ENCODE measurements at regions not wholly inside any gene's neighbourhood (a gene's known extent, or its start where the extent isn't known, plus 50 kb on each side); places are given as distances from the start of the nearest gene placed in this dataset.
"Not testable (repeated sequence)": the region's sequence is repeated elsewhere in the genome, so short reads cannot be mapped to it uniquely, and the experiment has no call there.

DNA sequence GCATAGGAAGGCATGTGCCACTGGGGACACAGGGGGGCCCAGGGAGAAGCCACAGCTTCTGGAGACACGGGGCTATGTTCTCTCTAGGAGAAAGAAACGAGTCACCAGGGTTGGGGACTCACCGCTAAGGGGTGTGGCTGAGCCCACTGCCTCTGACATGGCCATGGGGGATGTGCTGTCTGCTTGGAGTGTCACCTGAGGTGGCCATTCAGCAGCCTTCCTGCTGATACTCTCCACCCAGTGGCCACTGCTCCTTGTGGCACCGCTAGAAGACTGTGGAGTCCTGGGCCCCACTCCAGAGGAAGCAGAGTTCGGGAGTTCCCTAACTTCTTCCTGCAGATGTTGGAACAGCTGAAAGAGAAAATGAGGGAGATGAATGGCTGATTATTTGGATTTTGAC is 91.2 kb upstream of the SLC45A1 start:
- Histone ChIP-seq H3K4me1 (ENCODE audit: control insufficient read depth, low read length) (peaks cover 10% of the 10 kb centered on the region), H3K4me2 (ENCODE audit: low read length) (no peak overlapping the region), H3K9me2 (replicated peaks; ENCODE audit: control insufficient read depth, low read length) (no peaks in the 10 kb centered on the region), H3K4me3 (ENCODE audit: low read length) (no peak overlapping the region), H3K79me2 (ENCODE audit: control insufficient read depth, low read length) (no peaks in the 10 kb centered on the region), H3K9me3 (ENCODE audit: control insufficient read depth, insufficient read depth, low read length) (no peaks in the 10 kb centered on the region), H3F3A (ENCODE audit: control insufficient read depth, insufficient read depth) (no peaks in the 10 kb centered on the region), H3K36me3 (ENCODE audit: control insufficient read depth, low read length) (no peaks in the 10 kb centered on the region), H4K20me1 (ENCODE audit: control insufficient read depth, insufficient read depth, low read depth, low read length) (no peaks in the 10 kb centered on the region), H3K27ac (ENCODE audit: low read depth, low read length) (no peak overlapping the region), H3K27me3 (ENCODE audit: control insufficient read depth, low read length) (no peaks in the 10 kb centered on the region)
- no peak for TF ChIP-seq EZH2phosphoT487 (IDR thresholded peaks at IDR 0.05; ENCODE audit: borderline replicate concordance, low read length)
- TF ChIP-seq, protein P1, sequence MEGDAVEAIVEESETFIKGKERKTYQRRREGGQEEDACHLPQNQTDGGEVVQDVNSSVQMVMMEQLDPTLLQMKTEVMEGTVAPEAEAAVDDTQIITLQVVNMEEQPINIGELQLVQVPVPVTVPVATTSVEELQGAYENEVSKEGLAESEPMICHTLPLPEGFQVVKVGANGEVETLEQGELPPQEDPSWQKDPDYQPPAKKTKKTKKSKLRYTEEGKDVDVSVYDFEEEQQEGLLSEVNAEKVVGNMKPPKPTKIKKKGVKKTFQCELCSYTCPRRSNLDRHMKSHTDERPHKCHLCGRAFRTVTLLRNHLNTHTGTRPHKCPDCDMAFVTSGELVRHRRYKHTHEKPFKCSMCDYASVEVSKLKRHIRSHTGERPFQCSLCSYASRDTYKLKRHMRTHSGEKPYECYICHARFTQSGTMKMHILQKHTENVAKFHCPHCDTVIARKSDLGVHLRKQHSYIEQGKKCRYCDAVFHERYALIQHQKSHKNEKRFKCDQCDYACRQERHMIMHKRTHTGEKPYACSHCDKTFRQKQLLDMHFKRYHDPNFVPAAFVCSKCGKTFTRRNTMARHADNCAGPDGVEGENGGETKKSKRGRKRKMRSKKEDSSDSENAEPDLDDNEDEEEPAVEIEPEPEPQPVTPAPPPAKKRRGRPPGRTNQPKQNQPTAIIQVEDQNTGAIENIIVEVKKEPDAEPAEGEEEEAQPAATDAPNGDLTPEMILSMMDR (IDR thresholded peaks at IDR 0.05; ENCODE audit: low read depth, low read length, poor library complexity, severe bottlenecking): no peak

- H3K4me1 ChIP-seq (ENCODE audit: control insufficient read depth, low read length); H3K27me3 ChIP-seq (ENCODE audit: control insufficient read depth, low read length); H3F3A ChIP-seq (ENCODE audit: control insufficient read depth, insufficient read depth); H3K79me2 ChIP-seq (ENCODE audit: control insufficient read depth, low read length); H3K9me3 ChIP-seq (ENCODE audit: control insufficient read depth, insufficient read depth, low read length); H4K20me1 ChIP-seq (ENCODE audit: control insufficient read depth, insufficient read depth, low read depth, low read length); H3K27ac ChIP-seq (ENCODE audit: low read depth, low read length); H3K4me2 ChIP-seq (ENCODE audit: low read length); H3K9me2 ChIP-seq (replicated peaks; ENCODE audit: control insufficient read depth, low read length); H3K36me3 ChIP-seq (ENCODE audit: control insufficient read depth, low read length); H3K4me3 ChIP-seq (ENCODE audit: low read length): not testable (repeated sequence)
Measured at GRCh38 chr1:8226024-8226423, 91.9 kb upstream of the SLC45A1 start.

- TF ChIP-seq, protein P1 (IDR thresholded peaks at IDR 0.05; ENCODE audit: low read depth, low read length, poor library complexity, severe bottlenecking): no peak
- TF ChIP-seq EZH2phosphoT487 (IDR thresholded peaks at IDR 0.05; ENCODE audit: borderline replicate concordance, low read length): no peak
- no peaks in the 10 kb centered on the region for H3K27me3 ChIP-seq (ENCODE audit: control insufficient read depth, low read length)
- no peaks in the 10 kb centered on the region for H3K9me2 ChIP-seq (replicated peaks; ENCODE audit: control insufficient read depth, low read length)
- H3K79me2 ChIP-seq (ENCODE audit: control insufficient read depth, low read length): no peaks in the 10 kb centered on the region
- no peaks in the 10 kb centered on the region for H3K36me3 ChIP-seq (ENCODE audit: control insufficient read depth, low read length)
- H3F3A ChIP-seq (ENCODE audit: control insufficient read depth, insufficient read depth): no peaks in the 10 kb centered on the region
- no peak overlapping the region for H3K4me3 ChIP-seq (ENCODE audit: low read length)
- H4K20me1 ChIP-seq (ENCODE audit: control insufficient read depth, insufficient read depth, low read depth, low read length): no peaks in the 10 kb centered on the region
- no peaks in the 10 kb centered on the region for H3K9me3 ChIP-seq (ENCODE audit: control insufficient read depth, insufficient read depth, low read length)
- no peak overlapping the region for H3K27ac ChIP-seq (ENCODE audit: low read depth, low read length)
- H3K4me1 ChIP-seq (ENCODE audit: control insufficient read depth, low read length): peaks cover 10% of the 10 kb centered on the region
- no peak overlapping the region for H3K4me2 ChIP-seq (ENCODE audit: low read length)
Measured at GRCh38 chr1:8223526-8223925, 94.4 kb upstream of the SLC45A1 start.

GRCh38 chr1:8222789-8223188 is 95.1 kb upstream of the SLC45A1 start:
- H3K4me2 ChIP-seq (ENCODE audit: low read length): no peak overlapping the region
- no peaks in the 10 kb centered on the region for H4K20me1 ChIP-seq (ENCODE audit: control insufficient read depth, insufficient read depth, low read depth, low read length)
- H3F3A ChIP-seq (ENCODE audit: control insufficient read depth, insufficient read depth): no peaks in the 10 kb centered on the region
- no peaks in the 10 kb centered on the region for H3K36me3 ChIP-seq (ENCODE audit: control insufficient read depth, low read length)
- no peaks in the 10 kb centered on the region for H3K27me3 ChIP-seq (ENCODE audit: control insufficient read depth, low read length)
- no peaks in the 10 kb centered on the region for H3K9me3 ChIP-seq (ENCODE audit: control insufficient read depth, insufficient read depth, low read length)
- H3K27ac ChIP-seq (ENCODE audit: low read depth, low read length): no peak overlapping the region
- H3K4me1 ChIP-seq (ENCODE audit: control insufficient read depth, low read length): peaks cover 10% of the 10 kb centered on the region
- no peak overlapping the region for H3K4me3 ChIP-seq (ENCODE audit: low read length)
- H3K9me2 ChIP-seq (replicated peaks; ENCODE audit: control insufficient read depth, low read length): no peaks in the 10 kb centered on the region
- H3K79me2 ChIP-seq (ENCODE audit: control insufficient read depth, low read length): no peaks in the 10 kb centered on the region
- no peak for TF ChIP-seq EZH2phosphoT487 (IDR thresholded peaks at IDR 0.05; ENCODE audit: borderline replicate concordance, low read length)
- TF ChIP-seq, protein P1 (IDR thresholded peaks at IDR 0.05; ENCODE audit: low read depth, low read length, poor library complexity, severe bottlenecking): no peak
